H1 (cell line): ENCODE measurements at regions not wholly inside any gene's neighbourhood (a gene's known extent, or its start where the extent isn't known, plus 50 kb on each side); places are given as distances from the start of the nearest gene placed in this dataset.

ENCODE experiments used
- ASH2L ChIP-seq: fragments of 200-600, 300-600 bp; sonication (generic); IDR thresholded peaks from one replicate; pipeline ENCODE4 v1.7.1; 2017; ENCODE audit warnings: low read length
- BACH1 ChIP-seq: IDR thresholded peaks from 2 replicates; pipeline ENCODE4 v1.6.1; 2012; ENCODE audit warnings: low read length, improper control_type of control experiment
- CBX8 ChIP-seq: fragments of 300-800, 300-1000 bp; sonication (generic); IDR thresholded peaks from 2 replicates; pipeline ENCODE4 v1.7.1; 2016; ENCODE audit warnings: low read depth, low read length, borderline replicate concordance
- CHD2 ChIP-seq: IDR thresholded peaks from 2 replicates; pipeline ENCODE4 v1.6.1; 2012; ENCODE audit warnings: low read length, improper control_type of control experiment
- EGR1 ChIP-seq: IDR thresholded peaks from 2 replicates; pipeline ENCODE4 v1.6.1; 2011; ENCODE audit warnings: low read depth, low read length, borderline replicate concordance
- EZH2 ChIP-seq: fragments of 200-600 bp; sonication (generic); IDR thresholded peaks from 2 replicates; pipeline ENCODE4 v1.7.1; 2012; ENCODE audit warnings: low read depth, mild to moderate bottlenecking, moderate library complexity, low read length, inconsistent platforms; ENCODE audit not compliant: severe bottlenecking
- GTF2F1 ChIP-seq: IDR thresholded peaks from 2 replicates; pipeline ENCODE4 v1.6.1; 2012; ENCODE audit warnings: low read depth, low read length, improper control_type of control experiment, borderline replicate concordance
- HDAC2 ChIP-seq, 2 experiments: fragments of 300-600 bp in 1 of 2; sonication (generic) in 1 of 2; IDR thresholded peaks; 2 replicates each; pipeline ENCODE4 v1.6.1; 2011 to 2012; ENCODE audit warnings: low read depth in 2 of 2, low read length in 2 of 2, mild to moderate bottlenecking in 2 of 2, moderate library complexity in 2 of 2, borderline replicate concordance in 1 of 2, inconsistent platforms in 1 of 2
- KDM1A ChIP-seq: fragments of 200-600, 300-600 bp; sonication (generic); IDR thresholded peaks from 2 replicates; pipeline ENCODE4 v1.7.1; 2016; ENCODE audit warnings: mild to moderate bottlenecking, low read length, borderline replicate concordance
- SIX5 ChIP-seq: IDR thresholded peaks from 2 replicates; pipeline ENCODE4 v1.6.1; 2011; ENCODE audit warnings: mild to moderate bottlenecking, low read depth, low read length
- YY1 ChIP-seq: IDR thresholded peaks from 2 replicates; pipeline ENCODE4 v1.6.1; 2011; ENCODE audit warnings: low read depth, mild to moderate bottlenecking, low read length
- TF ChIP-seq, protein P1 (sequence below): fragments of 300-600 bp; sonication (generic); IDR thresholded peaks from 2 replicates; pipeline ENCODE4 v1.7.1; 2012; ENCODE audit warnings: low read length, moderate library complexity, mild to moderate bottlenecking, inconsistent platforms; ENCODE audit not compliant: insufficient replicate concordance
- TF ChIP-seq, protein P2 (sequence below): IDR thresholded peaks from 2 replicates; pipeline ENCODE4 v1.6.1; 2012; ENCODE audit warnings: inconsistent platforms

- TF ChIP-seq, protein P1, sequence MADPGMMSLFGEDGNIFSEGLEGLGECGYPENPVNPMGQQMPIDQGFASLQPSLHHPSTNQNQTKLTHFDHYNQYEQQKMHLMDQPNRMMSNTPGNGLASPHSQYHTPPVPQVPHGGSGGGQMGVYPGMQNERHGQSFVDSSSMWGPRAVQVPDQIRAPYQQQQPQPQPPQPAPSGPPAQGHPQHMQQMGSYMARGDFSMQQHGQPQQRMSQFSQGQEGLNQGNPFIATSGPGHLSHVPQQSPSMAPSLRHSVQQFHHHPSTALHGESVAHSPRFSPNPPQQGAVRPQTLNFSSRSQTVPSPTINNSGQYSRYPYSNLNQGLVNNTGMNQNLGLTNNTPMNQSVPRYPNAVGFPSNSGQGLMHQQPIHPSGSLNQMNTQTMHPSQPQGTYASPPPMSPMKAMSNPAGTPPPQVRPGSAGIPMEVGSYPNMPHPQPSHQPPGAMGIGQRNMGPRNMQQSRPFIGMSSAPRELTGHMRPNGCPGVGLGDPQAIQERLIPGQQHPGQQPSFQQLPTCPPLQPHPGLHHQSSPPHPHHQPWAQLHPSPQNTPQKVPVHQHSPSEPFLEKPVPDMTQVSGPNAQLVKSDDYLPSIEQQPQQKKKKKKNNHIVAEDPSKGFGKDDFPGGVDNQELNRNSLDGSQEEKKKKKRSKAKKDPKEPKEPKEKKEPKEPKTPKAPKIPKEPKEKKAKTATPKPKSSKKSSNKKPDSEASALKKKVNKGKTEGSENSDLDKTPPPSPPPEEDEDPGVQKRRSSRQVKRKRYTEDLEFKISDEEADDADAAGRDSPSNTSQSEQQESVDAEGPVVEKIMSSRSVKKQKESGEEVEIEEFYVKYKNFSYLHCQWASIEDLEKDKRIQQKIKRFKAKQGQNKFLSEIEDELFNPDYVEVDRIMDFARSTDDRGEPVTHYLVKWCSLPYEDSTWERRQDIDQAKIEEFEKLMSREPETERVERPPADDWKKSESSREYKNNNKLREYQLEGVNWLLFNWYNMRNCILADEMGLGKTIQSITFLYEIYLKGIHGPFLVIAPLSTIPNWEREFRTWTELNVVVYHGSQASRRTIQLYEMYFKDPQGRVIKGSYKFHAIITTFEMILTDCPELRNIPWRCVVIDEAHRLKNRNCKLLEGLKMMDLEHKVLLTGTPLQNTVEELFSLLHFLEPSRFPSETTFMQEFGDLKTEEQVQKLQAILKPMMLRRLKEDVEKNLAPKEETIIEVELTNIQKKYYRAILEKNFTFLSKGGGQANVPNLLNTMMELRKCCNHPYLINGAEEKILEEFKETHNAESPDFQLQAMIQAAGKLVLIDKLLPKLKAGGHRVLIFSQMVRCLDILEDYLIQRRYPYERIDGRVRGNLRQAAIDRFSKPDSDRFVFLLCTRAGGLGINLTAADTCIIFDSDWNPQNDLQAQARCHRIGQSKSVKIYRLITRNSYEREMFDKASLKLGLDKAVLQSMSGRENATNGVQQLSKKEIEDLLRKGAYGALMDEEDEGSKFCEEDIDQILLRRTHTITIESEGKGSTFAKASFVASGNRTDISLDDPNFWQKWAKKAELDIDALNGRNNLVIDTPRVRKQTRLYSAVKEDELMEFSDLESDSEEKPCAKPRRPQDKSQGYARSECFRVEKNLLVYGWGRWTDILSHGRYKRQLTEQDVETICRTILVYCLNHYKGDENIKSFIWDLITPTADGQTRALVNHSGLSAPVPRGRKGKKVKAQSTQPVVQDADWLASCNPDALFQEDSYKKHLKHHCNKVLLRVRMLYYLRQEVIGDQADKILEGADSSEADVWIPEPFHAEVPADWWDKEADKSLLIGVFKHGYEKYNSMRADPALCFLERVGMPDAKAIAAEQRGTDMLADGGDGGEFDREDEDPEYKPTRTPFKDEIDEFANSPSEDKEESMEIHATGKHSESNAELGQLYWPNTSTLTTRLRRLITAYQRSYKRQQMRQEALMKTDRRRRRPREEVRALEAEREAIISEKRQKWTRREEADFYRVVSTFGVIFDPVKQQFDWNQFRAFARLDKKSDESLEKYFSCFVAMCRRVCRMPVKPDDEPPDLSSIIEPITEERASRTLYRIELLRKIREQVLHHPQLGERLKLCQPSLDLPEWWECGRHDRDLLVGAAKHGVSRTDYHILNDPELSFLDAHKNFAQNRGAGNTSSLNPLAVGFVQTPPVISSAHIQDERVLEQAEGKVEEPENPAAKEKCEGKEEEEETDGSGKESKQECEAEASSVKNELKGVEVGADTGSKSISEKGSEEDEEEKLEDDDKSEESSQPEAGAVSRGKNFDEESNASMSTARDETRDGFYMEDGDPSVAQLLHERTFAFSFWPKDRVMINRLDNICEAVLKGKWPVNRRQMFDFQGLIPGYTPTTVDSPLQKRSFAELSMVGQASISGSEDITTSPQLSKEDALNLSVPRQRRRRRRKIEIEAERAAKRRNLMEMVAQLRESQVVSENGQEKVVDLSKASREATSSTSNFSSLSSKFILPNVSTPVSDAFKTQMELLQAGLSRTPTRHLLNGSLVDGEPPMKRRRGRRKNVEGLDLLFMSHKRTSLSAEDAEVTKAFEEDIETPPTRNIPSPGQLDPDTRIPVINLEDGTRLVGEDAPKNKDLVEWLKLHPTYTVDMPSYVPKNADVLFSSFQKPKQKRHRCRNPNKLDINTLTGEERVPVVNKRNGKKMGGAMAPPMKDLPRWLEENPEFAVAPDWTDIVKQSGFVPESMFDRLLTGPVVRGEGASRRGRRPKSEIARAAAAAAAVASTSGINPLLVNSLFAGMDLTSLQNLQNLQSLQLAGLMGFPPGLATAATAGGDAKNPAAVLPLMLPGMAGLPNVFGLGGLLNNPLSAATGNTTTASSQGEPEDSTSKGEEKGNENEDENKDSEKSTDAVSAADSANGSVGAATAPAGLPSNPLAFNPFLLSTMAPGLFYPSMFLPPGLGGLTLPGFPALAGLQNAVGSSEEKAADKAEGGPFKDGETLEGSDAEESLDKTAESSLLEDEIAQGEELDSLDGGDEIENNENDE = no peak
- TF ChIP-seq CHD2 = no peak
- no peak for TF ChIP-seq BACH1
- TF ChIP-seq GTF2F1 = no peak
- TF ChIP-seq SIX5 = no peak
- no peak for TF ChIP-seq EGR1
- no peak for TF ChIP-seq EZH2
- TF ChIP-seq CBX8 = no peak
- TF ChIP-seq, protein P2, sequence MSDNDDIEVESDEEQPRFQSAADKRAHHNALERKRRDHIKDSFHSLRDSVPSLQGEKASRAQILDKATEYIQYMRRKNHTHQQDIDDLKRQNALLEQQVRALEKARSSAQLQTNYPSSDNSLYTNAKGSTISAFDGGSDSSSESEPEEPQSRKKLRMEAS = no peak
- TF ChIP-seq YY1 = no peak
- no peak for TF ChIP-seq KDM1A
- no peak for TF ChIP-seq ASH2L
- no peak for TF ChIP-seq HDAC2 (IDR thresholded peaks at IDR 0.05; ENCODE audit: borderline replicate concordance in 1 of 2, low read depth in 2 of 2, low read length in 2 of 2)
Measured at GRCh38 chr2:7937082-7937481, 744.8 kb upstream of the ID2 start (continued).
